ENCODE measurements at regions not wholly inside any gene's neighbourhood (a gene's known extent, or its start where the extent isn't known, plus 50 kb on each side); places are given as distances from the start of the nearest gene placed in this dataset.

DNA sequence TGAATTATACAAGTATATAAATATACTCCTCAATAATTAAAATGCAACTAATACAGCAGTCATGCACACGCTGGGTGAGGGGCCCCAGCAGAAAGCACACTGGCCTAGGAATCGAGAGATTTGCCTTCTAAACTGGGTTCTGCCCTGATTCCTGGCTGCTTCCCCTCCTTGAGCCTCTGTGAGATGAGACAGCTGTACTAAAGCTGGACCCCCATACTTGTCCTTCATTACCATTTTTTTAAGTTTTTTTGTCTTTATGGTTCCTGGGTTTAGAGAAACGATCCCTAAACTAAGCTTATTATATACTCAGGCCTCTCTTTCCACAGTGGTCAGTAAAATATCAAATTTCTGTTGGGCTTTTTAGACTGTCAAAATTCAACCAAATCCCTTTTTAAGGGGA, 195.1 kb upstream of the DYNLRB2 start:
- Mint-ChIP-seq H3K27ac (no peak overlapping the region), H3K4me3 (no peak overlapping the region), H3K27me3 (ENCODE audit: low read depth) (no peaks in the 10 kb centered on the region), H3K9me3 (ENCODE audit: insufficient read depth) (no peaks in the 10 kb centered on the region), H3K4me1 (ENCODE audit: low read depth) (no peaks in the 10 kb centered on the region), H3K36me3 (ENCODE audit: low read depth) (no peaks in the 10 kb centered on the region)
- DNase-seq (no peak), ATAC-seq (no peak)
- POLR2A ChIA-PET = no interaction called here
- CTCF ChIA-PET = no interaction called here

DNA sequence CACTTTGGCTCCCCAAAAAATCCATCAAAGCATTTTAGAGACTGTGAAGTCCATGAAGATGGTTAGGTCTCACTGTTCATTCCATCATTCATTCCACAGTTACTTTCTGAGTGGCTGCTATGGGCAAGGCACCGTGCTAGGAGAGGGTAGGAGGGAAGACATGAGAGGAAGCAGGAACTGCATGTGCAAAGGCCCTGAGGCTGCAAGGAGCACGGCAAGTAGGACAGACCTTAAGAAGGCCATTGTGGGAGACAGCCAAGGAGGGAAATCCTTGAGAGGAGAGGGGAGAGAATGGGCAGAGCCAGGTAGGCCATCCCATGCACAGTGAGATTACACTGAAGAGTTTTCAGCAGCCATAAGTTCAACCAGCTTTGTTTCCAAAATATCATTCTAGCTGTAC, 196.2 kb upstream of the DYNLRB2 start:
- Mint-ChIP-seq H3K4me1 (ENCODE audit: low read depth) (no peaks in the 10 kb centered on the region), H3K36me3 (ENCODE audit: low read depth) (no peaks in the 10 kb centered on the region), H3K27me3 (ENCODE audit: low read depth) (no peaks in the 10 kb centered on the region), H3K9me3 (ENCODE audit: insufficient read depth) (no peaks in the 10 kb centered on the region), H3K4me3 (no peak overlapping the region), H3K27ac (no peak overlapping the region)
- POLR2A ChIA-PET = no interaction called here
- no peak for ATAC-seq
- CTCF ChIA-PET = no interaction called here
- no peak for DNase-seq

DNA sequence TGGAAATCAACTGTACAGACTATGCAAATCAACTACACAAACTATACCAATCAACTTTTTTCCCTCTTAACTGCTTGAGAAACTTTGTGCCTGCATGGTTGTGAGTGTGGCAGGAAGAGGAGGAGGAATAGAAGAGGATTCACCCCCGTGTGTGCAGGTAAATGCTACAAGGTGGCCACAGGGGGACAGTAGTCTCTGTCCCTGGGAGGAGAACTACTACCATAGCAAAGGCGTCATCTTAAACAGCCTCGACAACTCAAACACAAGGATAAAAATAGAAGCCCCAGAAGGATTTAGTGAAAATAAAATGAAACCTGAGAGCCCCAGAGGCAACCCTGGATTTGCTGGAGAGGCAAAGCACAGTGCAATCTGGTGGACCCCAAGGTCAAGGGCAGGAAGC, 199.5 kb upstream of the DYNLRB2 start:
- no peaks in the 10 kb centered on the region for H3K27me3 Mint-ChIP-seq (ENCODE audit: low read depth)
- H3K27ac Mint-ChIP-seq = no peak overlapping the region
- no peak for DNase-seq
- no peaks in the 10 kb centered on the region for H3K4me1 Mint-ChIP-seq (ENCODE audit: low read depth)
- no peak overlapping the region for H3K4me3 Mint-ChIP-seq
- no peaks in the 10 kb centered on the region for H3K36me3 Mint-ChIP-seq (ENCODE audit: low read depth)
- H3K9me3 Mint-ChIP-seq (ENCODE audit: insufficient read depth) = no peaks in the 10 kb centered on the region
- CTCF ChIA-PET = no interaction called here
- POLR2A ChIA-PET = no interaction called here
- no peak for ATAC-seq

DNA sequence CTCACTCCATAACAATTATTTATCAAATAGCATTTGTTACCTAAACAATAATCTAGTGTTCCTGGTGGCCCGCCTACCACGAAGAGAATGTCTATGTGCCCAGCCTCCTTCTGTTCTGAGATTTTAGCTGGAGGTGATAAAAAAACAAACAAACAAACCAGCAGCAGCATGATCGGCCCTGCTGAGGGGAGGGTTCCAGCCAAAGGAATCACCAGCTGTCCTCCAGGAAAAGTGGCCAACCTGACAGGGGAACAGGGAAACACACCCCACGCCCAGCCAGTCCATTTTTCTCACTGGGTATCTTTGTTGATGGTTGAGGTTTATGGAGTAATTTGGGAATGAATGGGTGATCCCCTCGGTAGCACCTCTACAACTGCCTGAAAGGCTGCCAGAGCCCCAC, 203.0 kb upstream of the DYNLRB2 start:
- DNase-seq (no peak), ATAC-seq (no peak)
- Mint-ChIP-seq H3K27ac (no peak overlapping the region), H3K4me3 (no peak overlapping the region), H3K36me3 (ENCODE audit: low read depth) (no peaks in the 10 kb centered on the region), H3K27me3 (ENCODE audit: low read depth) (no peaks in the 10 kb centered on the region), H3K4me1 (ENCODE audit: low read depth) (no peaks in the 10 kb centered on the region), H3K9me3 (ENCODE audit: insufficient read depth) (no peaks in the 10 kb centered on the region)
- ChIA-PET CTCF (interaction anchor here (0.7 kb wide), 1 partner anchor 812 kb away, joined by 3 read pairs; no protein-coding TSS in a partner anchor), POLR2A (interaction anchor here (0.7 kb wide), 1 partner anchor 10 kb away, joined by 3 read pairs; no protein-coding TSS in a partner anchor)

DNA sequence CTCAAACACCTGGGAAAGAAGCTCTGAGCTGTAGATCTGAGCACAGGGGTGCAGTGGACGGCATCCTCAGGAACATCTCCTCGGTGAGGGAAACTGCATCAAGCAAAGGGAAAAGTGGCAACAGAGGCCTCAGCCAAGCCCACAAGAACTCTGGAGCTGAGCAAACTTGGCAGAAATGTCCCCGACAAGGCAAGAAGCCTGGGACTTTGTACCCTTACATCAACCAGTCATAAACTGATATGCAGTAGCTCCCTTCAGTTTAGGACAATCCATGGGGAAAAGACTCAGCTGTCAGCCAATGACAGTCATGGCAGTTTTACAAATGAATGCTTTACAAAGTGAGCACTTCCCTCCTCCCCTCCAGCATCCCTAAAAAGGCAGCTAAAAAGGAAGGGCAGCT, 210.0 kb upstream of the DYNLRB2 start:
- Mint-ChIP-seq H3K36me3 (ENCODE audit: low read depth) (no peaks in the 10 kb centered on the region), H3K9me3 (ENCODE audit: insufficient read depth) (no peaks in the 10 kb centered on the region), H3K4me3 (no peak overlapping the region), H3K27me3 (ENCODE audit: low read depth) (no peaks in the 10 kb centered on the region), H3K27ac (no peak overlapping the region), H3K4me1 (ENCODE audit: low read depth) (no peaks in the 10 kb centered on the region)
- POLR2A ChIA-PET = no interaction called here
- CTCF ChIA-PET = no interaction called here
- DNase-seq = no peak
- ATAC-seq = no peak

DNA sequence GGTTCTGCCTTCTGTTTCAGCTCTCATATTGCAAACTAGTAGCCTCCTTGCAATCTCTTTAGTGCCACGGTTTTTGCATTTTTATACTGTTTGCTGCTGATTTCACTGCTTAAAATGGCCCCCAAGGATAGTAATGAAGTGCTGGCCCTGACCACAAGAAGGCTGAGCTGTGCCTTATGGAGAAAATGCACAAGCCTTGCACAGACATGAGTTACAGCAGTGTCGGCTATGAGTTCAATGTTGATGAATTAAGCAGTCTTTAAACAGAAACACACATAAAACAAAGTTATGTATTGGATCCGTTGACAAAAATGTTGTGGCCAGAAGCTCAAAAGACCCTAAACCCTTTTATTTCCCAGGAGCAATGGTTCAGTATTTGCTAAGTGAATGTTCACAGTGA, 210.6 kb upstream of the DYNLRB2 start:
- H3K27ac Mint-ChIP-seq = no peak overlapping the region
- no peaks in the 10 kb centered on the region for H3K4me1 Mint-ChIP-seq (ENCODE audit: low read depth)
- no peak for DNase-seq
- H3K36me3 Mint-ChIP-seq (ENCODE audit: low read depth) = no peaks in the 10 kb centered on the region
- ChIA-PET CTCF (no interaction called here), POLR2A (no interaction called here)
- H3K27me3 Mint-ChIP-seq (ENCODE audit: low read depth) = no peaks in the 10 kb centered on the region
- no peaks in the 10 kb centered on the region for H3K9me3 Mint-ChIP-seq (ENCODE audit: insufficient read depth)
- no peak for ATAC-seq
- H3K4me3 Mint-ChIP-seq = no peak overlapping the region

DNA sequence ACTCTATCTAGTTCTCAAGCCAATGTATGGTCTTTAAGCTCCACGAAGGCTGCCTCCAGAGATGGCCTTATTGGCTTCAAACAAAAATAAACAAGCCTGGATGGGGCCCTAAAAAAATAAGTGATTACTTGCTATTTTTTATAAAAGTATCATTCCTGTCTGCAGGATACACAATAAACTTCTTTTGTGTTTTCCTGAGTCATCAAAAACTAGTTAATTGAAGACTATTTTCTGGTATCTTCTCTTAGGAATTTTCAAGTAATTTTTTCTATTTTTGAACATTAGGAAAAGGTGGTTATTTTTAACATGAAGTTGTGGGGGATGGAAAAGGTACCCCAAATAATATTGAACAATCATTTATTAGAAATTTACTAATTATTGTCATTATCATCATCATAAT, 213.1 kb upstream of the DYNLRB2 start:
- H3K36me3 Mint-ChIP-seq (ENCODE audit: low read depth) = no peaks in the 10 kb centered on the region
- no peak for ATAC-seq
- POLR2A ChIA-PET = interaction anchor here (0.6 kb wide), 2 partner anchors 10 to 19 kb away, joined by 3 read pairs; no protein-coding TSS in a partner anchor

DNA sequence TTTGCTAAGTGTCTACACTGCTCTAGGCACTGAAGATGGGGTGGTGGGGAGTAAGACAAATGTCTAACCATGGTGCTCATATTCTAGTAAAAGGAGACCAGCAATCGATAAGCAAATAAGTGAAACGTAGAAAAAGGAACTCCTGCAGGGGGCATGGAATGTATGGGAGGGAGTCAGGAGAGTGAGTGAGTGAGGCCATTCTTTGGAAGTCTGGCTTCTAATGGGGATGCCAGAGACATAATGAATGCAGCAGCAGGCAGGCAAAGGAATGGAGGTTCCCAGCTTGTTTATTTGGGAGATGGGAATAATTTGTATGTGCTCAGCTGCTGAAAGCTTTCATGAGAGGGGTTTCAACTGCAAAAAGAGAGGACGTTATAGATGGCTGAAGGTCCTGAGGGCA, 216.4 kb upstream of the DYNLRB2 start:
- ATAC-seq (no peak), DNase-seq (no peak)
- no peak overlapping the region for H3K27ac Mint-ChIP-seq
- no peaks in the 10 kb centered on the region for H3K27me3 Mint-ChIP-seq (ENCODE audit: low read depth)
- ChIA-PET POLR2A (no interaction called here), CTCF (no interaction called here)
- no peaks in the 10 kb centered on the region for H3K4me1 Mint-ChIP-seq (ENCODE audit: low read depth)
- H3K9me3 Mint-ChIP-seq (ENCODE audit: insufficient read depth) = no peaks in the 10 kb centered on the region
- no peak overlapping the region for H3K4me3 Mint-ChIP-seq
- H3K36me3 Mint-ChIP-seq (ENCODE audit: low read depth) = no peaks in the 10 kb centered on the region

More for the DNA sequence above, 213.1 kb upstream of the DYNLRB2 start:
- CTCF ChIA-PET = no interaction called here
- no peaks in the 10 kb centered on the region for H3K9me3 Mint-ChIP-seq (ENCODE audit: insufficient read depth)
- H3K27ac Mint-ChIP-seq = no peak overlapping the region
- no peak overlapping the region for H3K4me3 Mint-ChIP-seq
- H3K4me1 Mint-ChIP-seq (ENCODE audit: low read depth) = no peaks in the 10 kb centered on the region
- H3K27me3 Mint-ChIP-seq (ENCODE audit: low read depth) = no peaks in the 10 kb centered on the region
- no peak for DNase-seq

DNA sequence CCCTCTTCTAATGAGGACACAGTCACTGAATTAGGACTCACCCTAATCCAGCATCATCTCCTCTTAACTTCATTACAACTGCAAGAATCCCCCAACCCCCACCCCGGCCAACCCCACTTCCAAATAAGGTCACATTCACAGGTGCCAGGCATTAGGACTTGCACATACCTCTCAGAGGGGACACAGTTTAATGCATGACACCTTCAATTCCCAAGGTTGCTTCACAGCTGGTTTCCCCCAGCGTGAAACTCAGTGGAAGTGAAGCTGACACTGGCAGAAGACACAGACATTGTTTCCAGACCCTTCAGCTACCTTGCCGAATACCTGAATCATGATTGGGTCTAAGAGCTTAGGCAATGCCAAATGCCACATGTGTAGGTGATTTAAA, 217.0 kb upstream of the DYNLRB2 start:
- no peak for ATAC-seq
- no peaks in the 10 kb centered on the region for H3K27me3 Mint-ChIP-seq (ENCODE audit: low read depth)
- H3K36me3 Mint-ChIP-seq (ENCODE audit: low read depth) = no peaks in the 10 kb centered on the region
- ChIA-PET CTCF (no interaction called here), POLR2A (no interaction called here)
- no peak overlapping the region for H3K4me3 Mint-ChIP-seq
- no peak for DNase-seq
- H3K4me1 Mint-ChIP-seq (ENCODE audit: low read depth) = no peaks in the 10 kb centered on the region
- H3K9me3 Mint-ChIP-seq (ENCODE audit: insufficient read depth) = no peaks in the 10 kb centered on the region
- no peak overlapping the region for H3K27ac Mint-ChIP-seq

DNA sequence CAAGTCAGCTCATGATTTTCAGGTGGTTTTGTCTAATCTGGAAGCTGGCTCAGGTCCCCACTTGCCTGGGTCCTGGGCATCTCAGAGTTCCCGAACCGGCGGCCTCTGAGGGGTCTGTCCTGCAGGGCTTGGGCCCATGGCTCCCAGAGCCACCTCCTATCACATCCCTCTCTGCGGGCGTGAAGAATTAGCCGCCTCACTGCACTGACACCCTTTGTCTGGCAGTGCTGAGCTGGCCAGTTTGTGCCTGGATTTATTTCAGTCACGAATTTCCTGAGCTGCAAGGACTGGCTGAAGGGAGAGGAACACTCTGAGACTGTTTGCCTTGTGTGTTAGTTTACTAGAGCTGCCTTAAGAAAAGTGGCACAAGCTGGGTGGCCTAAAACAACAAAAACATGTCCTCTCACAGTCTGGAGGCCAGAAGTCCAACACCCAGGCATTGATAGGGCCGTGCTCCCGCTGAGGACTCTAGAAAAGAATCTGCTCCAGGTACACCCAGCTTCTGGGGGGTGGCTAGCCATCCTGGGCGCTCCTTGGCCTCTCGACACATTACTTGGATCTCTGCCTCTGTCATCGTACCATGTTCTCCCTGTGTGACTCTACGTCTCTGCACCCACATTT, 217.5 kb upstream of the DYNLRB2 start:
- Mint-ChIP-seq H3K36me3 (ENCODE audit: low read depth) (no peaks in the 10 kb centered on the region), H3K27ac (no peak overlapping the region), H3K27me3 (ENCODE audit: low read depth) (no peaks in the 10 kb centered on the region), H3K4me1 (ENCODE audit: low read depth) (no peaks in the 10 kb centered on the region), H3K9me3 (ENCODE audit: insufficient read depth) (no peaks in the 10 kb centered on the region), H3K4me3 (no peak overlapping the region)
- DNase-seq = no peak
- no peak for ATAC-seq
- ChIA-PET POLR2A (no interaction called here), CTCF (no interaction called here)

DNA sequence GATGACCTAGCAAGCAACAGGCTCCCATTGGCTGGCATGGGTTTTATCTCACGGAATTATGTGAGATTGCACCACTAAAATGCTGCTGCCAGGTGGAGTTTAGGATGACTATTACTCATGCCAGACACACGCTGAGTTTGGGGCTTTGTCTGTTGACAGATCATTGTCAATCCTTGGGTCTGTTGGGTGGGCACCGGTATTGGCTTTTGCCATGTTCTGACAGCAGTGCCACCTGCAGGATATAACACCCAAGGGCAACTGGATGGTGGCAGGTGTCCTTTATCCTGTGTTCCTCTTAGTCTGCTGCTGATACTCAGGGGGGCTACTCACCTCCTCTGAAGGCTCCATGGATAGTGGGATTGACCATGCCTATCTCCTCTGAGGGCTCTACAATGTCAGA, 221.6 kb upstream of the DYNLRB2 start:
- H3K36me3 Mint-ChIP-seq (ENCODE audit: low read depth) = no peaks in the 10 kb centered on the region
- H3K4me3 Mint-ChIP-seq = no peak overlapping the region
- POLR2A ChIA-PET = no interaction called here

DNA sequence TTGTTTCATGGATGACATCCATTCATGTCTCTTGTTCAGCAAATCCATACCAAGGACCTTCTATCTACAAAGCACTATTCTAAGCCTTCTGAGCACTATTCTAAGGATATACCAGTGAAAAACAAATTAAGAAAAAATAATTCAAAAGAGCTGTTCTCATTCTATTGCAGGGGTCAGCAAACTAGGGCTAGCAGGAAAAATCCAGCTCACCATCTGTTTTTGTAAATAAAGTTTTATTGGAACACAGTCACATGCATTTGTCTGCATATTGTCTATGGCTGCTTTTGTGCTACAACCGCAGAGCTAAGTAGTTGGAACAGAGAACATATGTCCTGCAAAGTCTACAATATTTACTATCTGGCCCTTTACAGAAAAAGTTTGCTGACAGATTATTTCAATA, 222.7 kb upstream of the DYNLRB2 start:
- ChIA-PET CTCF (no interaction called here), POLR2A (no interaction called here)
- DNase-seq (no peak), ATAC-seq (no peak)
- Mint-ChIP-seq H3K36me3 (ENCODE audit: low read depth) (no peaks in the 10 kb centered on the region), H3K27ac (no peak overlapping the region), H3K9me3 (ENCODE audit: insufficient read depth) (no peaks in the 10 kb centered on the region), H3K27me3 (ENCODE audit: low read depth) (no peaks in the 10 kb centered on the region), H3K4me1 (ENCODE audit: low read depth) (no peaks in the 10 kb centered on the region), H3K4me3 (no peak overlapping the region)

More for the DNA sequence above, 221.6 kb upstream of the DYNLRB2 start:
- ATAC-seq (no peak), DNase-seq (no peak)
- CTCF ChIA-PET = no interaction called here
- Mint-ChIP-seq H3K4me1 (ENCODE audit: low read depth) (no peaks in the 10 kb centered on the region), H3K27ac (no peak overlapping the region), H3K27me3 (ENCODE audit: low read depth) (no peaks in the 10 kb centered on the region), H3K9me3 (ENCODE audit: insufficient read depth) (no peaks in the 10 kb centered on the region)

DNA sequence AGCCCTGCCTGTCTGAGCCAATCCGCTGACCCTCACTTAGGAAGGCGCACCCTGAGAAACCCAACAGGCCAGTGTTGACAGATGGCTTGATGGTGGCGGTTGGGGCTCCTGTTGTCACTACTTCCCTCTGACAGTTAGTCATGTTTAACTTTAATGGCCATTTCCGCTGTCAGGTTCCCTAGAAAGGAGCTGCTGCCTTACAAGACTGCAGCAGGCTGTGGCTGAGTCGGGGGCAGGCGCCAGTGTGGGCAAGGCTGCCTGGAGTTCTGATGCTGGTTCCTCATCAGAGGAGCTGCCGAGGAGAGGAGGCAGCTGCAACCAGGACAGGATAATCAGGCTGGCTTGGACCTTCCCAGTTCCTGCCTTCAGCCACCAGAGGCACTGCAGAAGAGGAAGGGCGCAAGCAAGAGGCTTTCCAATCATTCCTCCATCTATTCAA, 223.2 kb upstream of the DYNLRB2 start:
- CTCF ChIA-PET = no interaction called here
- Mint-ChIP-seq H3K9me3 (ENCODE audit: insufficient read depth) (no peaks in the 10 kb centered on the region), H3K4me3 (no peak overlapping the region)

More for the DNA sequence above, 223.2 kb upstream of the DYNLRB2 start:
- no peak overlapping the region for H3K27ac Mint-ChIP-seq
- POLR2A ChIA-PET = no interaction called here
- H3K27me3 Mint-ChIP-seq (ENCODE audit: low read depth) = no peaks in the 10 kb centered on the region
- ATAC-seq (no peak), DNase-seq (no peak)
- no peaks in the 10 kb centered on the region for H3K4me1 Mint-ChIP-seq (ENCODE audit: low read depth)
- no peaks in the 10 kb centered on the region for H3K36me3 Mint-ChIP-seq (ENCODE audit: low read depth)
